ENCODE measurements at regions not wholly inside any gene's neighbourhood (a gene's known extent, or its start where the extent isn't known, plus 50 kb on each side); places are given as distances from the start of the nearest gene placed in this dataset.

DNA sequence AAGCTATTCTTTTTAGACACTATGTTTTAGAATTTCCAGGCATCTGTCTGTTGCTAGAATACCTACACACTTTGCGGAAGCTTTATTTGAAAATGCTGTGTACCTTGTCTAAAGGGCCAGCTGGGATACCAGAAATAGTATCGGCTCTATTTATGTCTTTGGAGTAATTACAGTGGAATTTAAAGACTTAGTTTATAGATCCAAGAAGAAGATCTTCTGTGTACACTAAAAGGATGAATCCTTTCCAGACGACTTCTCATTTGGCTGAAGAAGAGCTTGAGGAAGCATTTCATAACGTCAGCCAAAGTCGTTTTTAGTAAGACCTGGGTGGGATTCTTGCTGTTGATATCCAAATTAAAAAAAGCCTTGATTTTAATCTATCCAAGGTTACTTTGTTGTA lies 365.9 kb downstream of the INHBA start (continued):
- TF ChIP-seq, protein P1, sequence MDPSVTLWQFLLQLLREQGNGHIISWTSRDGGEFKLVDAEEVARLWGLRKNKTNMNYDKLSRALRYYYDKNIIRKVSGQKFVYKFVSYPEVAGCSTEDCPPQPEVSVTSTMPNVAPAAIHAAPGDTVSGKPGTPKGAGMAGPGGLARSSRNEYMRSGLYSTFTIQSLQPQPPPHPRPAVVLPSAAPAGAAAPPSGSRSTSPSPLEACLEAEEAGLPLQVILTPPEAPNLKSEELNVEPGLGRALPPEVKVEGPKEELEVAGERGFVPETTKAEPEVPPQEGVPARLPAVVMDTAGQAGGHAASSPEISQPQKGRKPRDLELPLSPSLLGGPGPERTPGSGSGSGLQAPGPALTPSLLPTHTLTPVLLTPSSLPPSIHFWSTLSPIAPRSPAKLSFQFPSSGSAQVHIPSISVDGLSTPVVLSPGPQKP (IDR thresholded peaks at IDR 0.05; ENCODE audit: low read depth, low read length) = no peak
- no peak for TF ChIP-seq EGR1 (IDR thresholded peaks at IDR 0.05; ENCODE audit: borderline replicate concordance in 1 of 2, low read depth in 2 of 2, low read length in 2 of 2)
- TF ChIP-seq SUPT20H (IDR thresholded peaks at IDR 0.05; ENCODE audit: borderline replicate concordance, control insufficient read depth, low read depth, low read length) = no peak
- TF ChIP-seq SREBF2 (IDR thresholded peaks at IDR 0.05; ENCODE audit: low read length) = no peak
- TF ChIP-seq POLR2AphosphoS2 (IDR thresholded peaks at IDR 0.05; ENCODE audit: low read depth, low read length) = no peak
- no peak for TF ChIP-seq NFYB (IDR thresholded peaks at IDR 0.05; ENCODE audit: insufficient read depth, low read depth, low read length)
- TF ChIP-seq SIN3A (IDR thresholded peaks at IDR 0.05; ENCODE audit: low read depth, low read length) = no peak
- TF ChIP-seq NR2C2 (IDR thresholded peaks at IDR 0.05; ENCODE audit: borderline replicate concordance, control insufficient read depth, insufficient read length, low read depth) = no peak
- no peak for TF ChIP-seq EP300 (IDR thresholded peaks at IDR 0.05; ENCODE audit: borderline replicate concordance in 1 of 2, control insufficient read depth in 1 of 2, low read depth in 2 of 2, low read length in 2 of 2)
- TF ChIP-seq, protein P2, sequence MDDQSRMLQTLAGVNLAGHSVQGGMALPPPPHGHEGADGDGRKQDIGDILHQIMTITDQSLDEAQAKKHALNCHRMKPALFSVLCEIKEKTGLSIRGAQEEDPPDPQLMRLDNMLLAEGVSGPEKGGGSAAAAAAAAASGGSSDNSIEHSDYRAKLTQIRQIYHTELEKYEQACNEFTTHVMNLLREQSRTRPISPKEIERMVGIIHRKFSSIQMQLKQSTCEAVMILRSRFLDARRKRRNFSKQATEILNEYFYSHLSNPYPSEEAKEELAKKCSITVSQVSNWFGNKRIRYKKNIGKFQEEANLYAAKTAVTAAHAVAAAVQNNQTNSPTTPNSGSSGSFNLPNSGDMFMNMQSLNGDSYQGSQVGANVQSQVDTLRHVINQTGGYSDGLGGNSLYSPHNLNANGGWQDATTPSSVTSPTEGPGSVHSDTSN (IDR thresholded peaks at IDR 0.05; ENCODE audit: insufficient replicate concordance, low read depth, low read length) = no peak

DNA sequence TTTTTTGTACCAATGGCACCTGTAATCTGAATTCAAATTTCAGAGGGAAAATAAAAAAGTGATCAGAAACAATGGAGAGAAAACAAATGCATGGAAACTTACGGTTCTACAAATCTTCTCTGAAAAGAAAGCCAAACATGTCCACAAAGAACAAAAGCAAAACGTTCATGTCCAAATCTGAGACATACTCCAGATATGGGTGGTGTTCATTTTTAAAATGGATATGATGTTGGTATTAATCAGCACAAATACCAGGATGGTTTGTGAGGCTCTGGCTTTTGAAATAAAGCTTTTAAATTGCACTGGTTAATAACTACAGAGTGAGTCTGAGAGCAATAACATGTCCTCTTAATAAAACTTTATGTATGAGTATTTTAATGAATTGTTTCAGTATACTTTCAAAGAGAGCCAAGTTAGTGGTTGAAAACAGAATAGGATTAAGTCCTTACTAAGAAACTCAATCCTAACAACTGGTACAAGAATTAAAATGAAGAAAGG lies 366.4 kb downstream of the INHBA start:
- no peak overlapping the region for H3K27ac ChIP-seq (ENCODE audit: control insufficient read depth, insufficient read depth)
- intact Hi-C loops (cut with micrococcal nuclease; ENCODE audit: unreplicated experiment) (no loop called here), in situ Hi-C loops (cut with MboI) (no loop called here)
- BruUV-seq (replicated peaks) = no TSS peak
- no peak for FAIRE-seq
- no peaks in the 10 kb centered on the region for H3K79me2 ChIP-seq (ENCODE audit: control insufficient read depth, insufficient read depth, low read length)
- no peak overlapping the region for H3K4me2 ChIP-seq (ENCODE audit: control insufficient read depth, insufficient read depth)
- H3K4me3 ChIP-seq = no peak overlapping the region
- H3K36me3 ChIP-seq (ENCODE audit: control insufficient read depth in 2 of 2, insufficient read depth in 2 of 2, low read length in 1 of 2) = no peaks in the 10 kb centered on the region
- ATAC-seq = no peak
- RAD21 ChIA-PET (ENCODE audit: unreplicated experiment) = no interaction called here
- no peak overlapping the region for H2AFZ ChIP-seq (ENCODE audit: control insufficient read depth, low read depth, low read length)
- H4K20me1 ChIP-seq (ENCODE audit: control insufficient read depth, insufficient read depth) = no peaks in the 10 kb centered on the region
- WGBS (ENCODE audit: insufficient coverage, insufficient replicate concordance, low lambda C conversion rate, missing lambda C conversion rate) = 35% methylated on average over 2 of the region's 2 CpGs
- no peak for DNase-seq (ENCODE audit: low read depth, low spot score)
- SMC1A ChIA-PET (ENCODE audit: uncharacterized antibody, unreplicated experiment) = no interaction called here
- H3K4me1 ChIP-seq (ENCODE audit: control insufficient read depth, insufficient read depth, low read length) = no peaks in the 10 kb centered on the region
- no peaks in the 10 kb centered on the region for H3K9me3 ChIP-seq (replicated peaks; ENCODE audit: control insufficient read depth, insufficient read depth, low read length)
- POLR2A ChIA-PET = no interaction called here
- H3K27me3 ChIP-seq (replicated peaks in 1 of 2; ENCODE audit: control insufficient read depth in 2 of 2, insufficient read depth in 2 of 2, low read length in 1 of 2) = no peaks in the 10 kb centered on the region
- CTCF ChIA-PET = interaction anchor here (0.8 kb wide), 1 partner anchor 323 kb away, joined by 3 read pairs; no protein-coding TSS in a partner anchor
- no peak overlapping the region for H3K9ac ChIP-seq (ENCODE audit: control insufficient read depth, insufficient read depth, low read length)
- TF ChIP-seq, protein P3, sequence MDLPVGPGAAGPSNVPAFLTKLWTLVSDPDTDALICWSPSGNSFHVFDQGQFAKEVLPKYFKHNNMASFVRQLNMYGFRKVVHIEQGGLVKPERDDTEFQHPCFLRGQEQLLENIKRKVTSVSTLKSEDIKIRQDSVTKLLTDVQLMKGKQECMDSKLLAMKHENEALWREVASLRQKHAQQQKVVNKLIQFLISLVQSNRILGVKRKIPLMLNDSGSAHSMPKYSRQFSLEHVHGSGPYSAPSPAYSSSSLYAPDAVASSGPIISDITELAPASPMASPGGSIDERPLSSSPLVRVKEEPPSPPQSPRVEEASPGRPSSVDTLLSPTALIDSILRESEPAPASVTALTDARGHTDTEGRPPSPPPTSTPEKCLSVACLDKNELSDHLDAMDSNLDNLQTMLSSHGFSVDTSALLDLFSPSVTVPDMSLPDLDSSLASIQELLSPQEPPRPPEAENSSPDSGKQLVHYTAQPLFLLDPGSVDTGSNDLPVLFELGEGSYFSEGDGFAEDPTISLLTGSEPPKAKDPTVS (IDR thresholded peaks at IDR 0.05; ENCODE audit: low read depth, low read length) = no peak
- TF ChIP-seq, protein P4, sequence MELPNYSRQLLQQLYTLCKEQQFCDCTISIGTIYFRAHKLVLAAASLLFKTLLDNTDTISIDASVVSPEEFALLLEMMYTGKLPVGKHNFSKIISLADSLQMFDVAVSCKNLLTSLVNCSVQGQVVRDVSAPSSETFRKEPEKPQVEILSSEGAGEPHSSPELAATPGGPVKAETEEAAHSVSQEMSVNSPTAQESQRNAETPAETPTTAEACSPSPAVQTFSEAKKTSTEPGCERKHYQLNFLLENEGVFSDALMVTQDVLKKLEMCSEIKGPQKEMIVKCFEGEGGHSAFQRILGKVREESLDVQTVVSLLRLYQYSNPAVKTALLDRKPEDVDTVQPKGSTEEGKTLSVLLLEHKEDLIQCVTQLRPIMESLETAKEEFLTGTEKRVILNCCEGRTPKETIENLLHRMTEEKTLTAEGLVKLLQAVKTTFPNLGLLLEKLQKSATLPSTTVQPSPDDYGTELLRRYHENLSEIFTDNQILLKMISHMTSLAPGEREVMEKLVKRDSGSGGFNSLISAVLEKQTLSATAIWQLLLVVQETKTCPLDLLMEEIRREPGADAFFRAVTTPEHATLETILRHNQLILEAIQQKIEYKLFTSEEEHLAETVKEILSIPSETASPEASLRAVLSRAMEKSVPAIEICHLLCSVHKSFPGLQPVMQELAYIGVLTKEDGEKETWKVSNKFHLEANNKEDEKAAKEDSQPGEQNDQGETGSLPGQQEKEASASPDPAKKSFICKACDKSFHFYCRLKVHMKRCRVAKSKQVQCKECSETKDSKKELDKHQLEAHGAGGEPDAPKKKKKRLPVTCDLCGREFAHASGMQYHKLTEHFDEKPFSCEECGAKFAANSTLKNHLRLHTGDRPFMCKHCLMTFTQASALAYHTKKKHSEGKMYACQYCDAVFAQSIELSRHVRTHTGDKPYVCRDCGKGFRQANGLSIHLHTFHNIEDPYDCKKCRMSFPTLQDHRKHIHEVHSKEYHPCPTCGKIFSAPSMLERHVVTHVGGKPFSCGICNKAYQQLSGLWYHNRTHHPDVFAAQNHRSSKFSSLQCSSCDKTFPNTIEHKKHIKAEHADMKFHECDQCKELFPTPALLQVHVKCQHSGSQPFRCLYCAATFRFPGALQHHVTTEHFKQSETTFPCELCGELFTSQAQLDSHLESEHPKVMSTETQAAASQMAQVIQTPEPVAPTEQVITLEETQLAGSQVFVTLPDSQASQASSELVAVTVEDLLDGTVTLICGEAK (IDR thresholded peaks at IDR 0.05; ENCODE audit: borderline replicate concordance) = no peak
- TF ChIP-seq POU2F2 (IDR thresholded peaks at IDR 0.05; ENCODE audit: borderline replicate concordance, low read depth, low read length) = no peak

All from GM12878 (cell line).